ENCODE measurements at regions not wholly inside any gene's neighbourhood (a gene's known extent, or its start where the extent isn't known, plus 50 kb on each side); places are given as distances from the start of the nearest gene placed in this dataset.

DNA sequence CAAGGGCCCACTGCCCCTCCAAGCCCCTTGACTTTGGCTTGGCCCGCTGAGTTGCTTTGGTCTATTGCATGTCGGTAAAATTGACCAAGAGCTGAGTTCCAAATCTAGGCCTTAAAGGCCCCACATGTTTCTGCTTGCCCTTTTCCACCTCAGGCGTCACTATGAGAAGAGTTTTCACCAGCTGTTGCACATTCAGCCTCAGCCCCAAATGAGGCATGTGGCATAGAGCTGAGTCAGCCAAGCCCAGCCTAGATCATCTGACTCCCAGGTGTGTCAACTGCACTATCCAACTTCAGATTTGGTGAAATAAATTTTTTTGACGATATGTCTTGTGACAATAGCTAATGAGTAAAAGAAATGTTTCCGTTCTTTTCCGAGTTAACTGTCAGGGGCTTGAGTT is 424.5 kb upstream of the FAM47C start:
- TF ChIP-seq CTCF (IDR thresholded peaks at IDR 0.05; ENCODE audit: low read length) (no peak), EZH2 (optimal IDR thresholded peaks at IDR 0.05; ENCODE audit: low read depth, low read length) (no peak), EZH2phosphoT487 (IDR thresholded peaks at IDR 0.05; ENCODE audit: low read length) (no peak)
